Astrocyte of the spinal cord (primary cell): ENCODE measurements at regions not wholly inside any gene's neighbourhood (a gene's known extent, or its start where the extent isn't known, plus 50 kb on each side); places are given as distances from the start of the nearest gene placed in this dataset.
A peak's percentile ranks its signal among the peaks of the same experiment; 100 is the strongest.
"Not testable (repeated sequence)": the region's sequence is repeated elsewhere in the genome, so short reads cannot be mapped to it uniquely, and the experiment has no call there.

Source experiments
- DNase-seq: peaks from one replicate; pipeline ENCODE4 v3.0.0; 2011; ENCODE audit warnings: low read depth, low spot score
- H3K4me3 ChIP-seq: 2 replicates; pipeline ENCODE4 v1.5.1; 2011; ENCODE audit warnings: low read depth, mild to moderate bottlenecking, low read length, moderate library complexity
- CTCF ChIP-seq: IDR thresholded peaks from 2 replicates; pipeline ENCODE4 v1.5.1; 2012; ENCODE audit warnings: low read depth, mild to moderate bottlenecking, low read length, inconsistent platforms
- in situ Hi-C: cut with HindIII; loops from 2 replicates; pipeline ENCODE4 v1.10.0; 2017; ENCODE audit warnings: low sequenced_read_pairs

GRCh38 chr14:106422066-106422465 is 895.7 kb downstream of the TMEM121 start:
- no peak for DNase-seq
- H3K4me3 ChIP-seq: no peak overlapping the region
- TF ChIP-seq CTCF: no peak
- in situ Hi-C loops: no loop called here

- in situ Hi-C loops, H3K4me3 ChIP-seq, DNase-seq: not testable (repeated sequence)
Observed at GRCh38 chr14:106425150-106425549, 898.8 kb downstream of the TMEM121 start.

- in situ Hi-C loops: no loop called here
- H3K4me3 ChIP-seq: no peak overlapping the region
- DNase-seq: no peak
- TF ChIP-seq CTCF: peak; percentile 23
Observed at GRCh38 chr14:106436310-106436905, 910.0 kb downstream of the TMEM121 start.

- in situ Hi-C loops: no loop called here
- no peak for TF ChIP-seq CTCF
- DNase-seq: no peak
- H3K4me3 ChIP-seq: no peak overlapping the region
Observed at GRCh38 chr14:106442857-106443256, 916.5 kb downstream of the TMEM121 start.

GRCh38 chr14:106455026-106455425 is 928.6 kb downstream of the TMEM121 start:
- TF ChIP-seq CTCF: no peak
- no peak for DNase-seq

GRCh38 chr14:106459971-106460730 is 933.8 kb downstream of the TMEM121 start:
- TF ChIP-seq CTCF: no peak
- in situ Hi-C loops: no loop called here

More at GRCh38 chr14:106455026-106455425, 928.6 kb downstream of the TMEM121 start:
- in situ Hi-C loops: no loop called here
- no peak overlapping the region for H3K4me3 ChIP-seq

GRCh38 chr14:106460916-106461315 is 934.5 kb downstream of the TMEM121 start:
- no peak for TF ChIP-seq CTCF
- in situ Hi-C loops: no loop called here
- no peak overlapping the region for H3K4me3 ChIP-seq
- DNase-seq: no peak

More at GRCh38 chr14:106459971-106460730, 933.8 kb downstream of the TMEM121 start:
- H3K4me3 ChIP-seq: no peak overlapping the region
- no peak for DNase-seq

- H3K4me3 ChIP-seq, DNase-seq, in situ Hi-C loops: not testable (repeated sequence)
Observed at GRCh38 chr14:106466483-106466882, 940.1 kb downstream of the TMEM121 start.

- DNase-seq, in situ Hi-C loops, H3K4me3 ChIP-seq: not testable (repeated sequence)
Observed at GRCh38 chr14:106468869-106469268, 942.5 kb downstream of the TMEM121 start.

- in situ Hi-C loops, DNase-seq, H3K4me3 ChIP-seq: not testable (repeated sequence)
Observed at GRCh38 chr14:106470028-106470427, 943.6 kb downstream of the TMEM121 start.
